SK-N-DZ (cell line): ENCODE measurements at regions not wholly inside any gene's neighbourhood (a gene's known extent, or its start where the extent isn't known, plus 50 kb on each side); places are given as distances from the start of the nearest gene placed in this dataset.

ENCODE experiments used
- DNase-seq: peaks from one replicate; pipeline ENCODE4 v3.0.0-alpha.2; 2015; ENCODE audit warnings: low spot score

GRCh38 chr12:77352946-77353345 lies 287.6 kb upstream of the E2F7 start:
- no peak for DNase-seq

- DNase-seq: no peak
Observed at GRCh38 chr12:77351860-77352259, 286.5 kb upstream of the E2F7 start.

- DNase-seq: no peak
Observed at GRCh38 chr12:77349689-77350370, 284.5 kb upstream of the E2F7 start.

GRCh38 chr12:77347017-77347416 lies 281.6 kb upstream of the E2F7 start:
- no peak for DNase-seq

- no peak for DNase-seq
Observed at GRCh38 chr12:77345336-77345735, 280.0 kb upstream of the E2F7 start.

GRCh38 chr12:77344651-77345050 lies 279.3 kb upstream of the E2F7 start:
- no peak for DNase-seq

GRCh38 chr12:77343291-77343690 lies 277.9 kb upstream of the E2F7 start:
- DNase-seq: no peak

- DNase-seq: no peak
Observed at GRCh38 chr12:77342253-77342652, 276.9 kb upstream of the E2F7 start.

- no peak for DNase-seq
Observed at GRCh38 chr12:77339610-77340009, 274.2 kb upstream of the E2F7 start.

- no peak for DNase-seq
Observed at GRCh38 chr12:77337362-77337761, 272.0 kb upstream of the E2F7 start.

- DNase-seq: no peak
Observed at GRCh38 chr12:77334806-77335205, 269.4 kb upstream of the E2F7 start.

GRCh38 chr12:77328326-77328725 lies 263.0 kb upstream of the E2F7 start:
- no peak for DNase-seq

GRCh38 chr12:77325511-77326236 lies 260.3 kb upstream of the E2F7 start:
- DNase-seq: no peak

GRCh38 chr12:77324763-77325468 lies 259.5 kb upstream of the E2F7 start:
- DNase-seq: peak; percentile 52

GRCh38 chr12:77324416-77324762 lies 259.0 kb upstream of the E2F7 start:
- DNase-seq: no peak

- DNase-seq: no peak
Observed at GRCh38 chr12:77323788-77324415, 258.5 kb upstream of the E2F7 start.

GRCh38 chr12:77319166-77319565 lies 253.8 kb upstream of the E2F7 start:
- DNase-seq: no peak

- DNase-seq: no peak
Observed at GRCh38 chr12:77315407-77315806, 250.0 kb upstream of the E2F7 start.

- DNase-seq: no peak
Observed at GRCh38 chr12:77314378-77315052, 249.1 kb upstream of the E2F7 start.

- DNase-seq: no peak
Observed at GRCh38 chr12:77308056-77308455, 242.7 kb upstream of the E2F7 start.

- DNase-seq: no peak
Observed at GRCh38 chr12:77300811-77301210, 235.4 kb upstream of the E2F7 start.
